T1000 (cell line): ENCODE measurements at regions not wholly inside any gene's neighbourhood (a gene's known extent, or its start where the extent isn't known, plus 50 kb on each side); places are given as distances from the start of the nearest gene placed in this dataset.

Experiments used
- DNase-seq: peaks from one replicate; lab custom pipeline; 2025; ENCODE audit warnings: mixed read lengths; lab: John Stamatoyannopoulos, UW

DNA sequence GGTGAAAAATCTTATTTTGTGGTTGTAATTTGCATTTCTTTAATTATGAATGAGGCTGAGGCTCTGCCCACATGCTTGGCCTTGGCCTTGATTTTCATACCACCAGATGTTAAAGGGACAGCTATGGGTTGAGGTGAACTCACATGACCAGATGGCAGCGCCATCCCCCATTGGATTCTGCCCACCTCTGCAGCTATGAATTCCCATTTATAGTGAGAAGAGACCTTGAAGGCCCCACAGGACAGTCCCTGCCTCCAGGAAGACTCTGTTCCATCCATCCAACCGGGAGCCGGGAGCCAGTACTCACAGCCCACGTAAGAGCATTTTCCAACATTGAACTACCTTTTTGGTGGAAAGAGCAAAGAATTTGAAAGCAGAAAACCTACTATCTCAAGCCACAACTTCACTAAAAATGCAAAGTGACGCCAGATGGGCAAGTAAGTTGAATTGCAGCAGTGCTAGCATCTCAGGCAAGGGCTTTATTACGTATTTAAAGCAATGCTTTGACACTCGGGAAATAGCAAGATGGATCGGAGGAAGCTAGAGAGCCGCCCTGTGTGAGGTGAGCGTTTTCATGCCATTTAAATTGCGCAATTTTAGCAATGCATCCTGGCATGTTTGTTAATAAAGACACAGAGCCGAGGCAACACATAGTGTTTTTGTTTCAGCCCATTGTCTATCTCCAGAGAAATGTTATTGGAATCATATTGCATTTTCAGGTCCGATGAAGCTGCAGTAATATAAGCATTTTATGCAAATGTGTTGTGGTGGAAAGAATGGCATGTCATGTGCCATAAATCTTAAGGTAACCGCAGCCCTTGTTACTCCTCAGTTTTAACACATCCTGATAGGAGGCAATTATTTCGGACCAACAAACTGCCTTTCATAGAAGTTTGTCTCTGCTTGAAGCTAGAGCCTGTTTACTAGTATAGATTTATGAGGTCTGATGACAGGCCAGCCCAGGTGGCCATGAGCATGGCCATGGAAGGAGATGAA is 273.4 kb upstream of the TNRC6C start:
- DNase-seq = no peak

DNA sequence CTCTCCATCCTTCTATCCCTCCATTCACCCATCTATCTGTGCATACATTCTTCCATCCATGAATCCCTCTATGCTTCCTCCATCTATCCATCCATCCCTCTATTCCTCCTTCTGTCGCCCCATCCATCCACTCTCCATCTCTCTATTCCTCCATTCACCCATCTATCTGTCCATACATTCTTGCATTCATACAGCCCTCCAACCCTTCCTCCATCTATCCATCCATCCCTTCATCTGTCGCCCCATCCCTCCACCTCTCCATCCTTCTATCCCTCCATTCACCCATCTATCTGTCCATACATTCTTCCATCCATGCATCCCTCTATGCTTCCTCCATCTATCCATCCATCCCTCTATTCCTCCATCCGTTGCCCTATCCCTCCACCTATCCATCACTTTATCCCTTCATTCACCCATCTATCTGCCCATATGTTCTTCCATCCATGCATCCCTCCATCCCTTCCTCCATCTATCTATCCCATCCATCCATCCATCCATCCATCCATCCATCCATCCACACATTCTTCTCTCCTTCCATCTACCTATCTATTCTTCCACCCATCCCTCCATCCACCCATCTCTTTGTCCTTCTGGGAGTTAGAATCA is 272.5 kb upstream of the TNRC6C start:
- no peak for DNase-seq

- no peak for DNase-seq
Measured at GRCh38 chr17:77686903-77687302, 271.6 kb upstream of the TNRC6C start.

GRCh38 chr17:77687417-77687816 is 271.1 kb upstream of the TNRC6C start:
- DNase-seq = no peak

- DNase-seq = no peak
Measured at GRCh38 chr17:77687921-77688320, 270.6 kb upstream of the TNRC6C start.

DNA sequence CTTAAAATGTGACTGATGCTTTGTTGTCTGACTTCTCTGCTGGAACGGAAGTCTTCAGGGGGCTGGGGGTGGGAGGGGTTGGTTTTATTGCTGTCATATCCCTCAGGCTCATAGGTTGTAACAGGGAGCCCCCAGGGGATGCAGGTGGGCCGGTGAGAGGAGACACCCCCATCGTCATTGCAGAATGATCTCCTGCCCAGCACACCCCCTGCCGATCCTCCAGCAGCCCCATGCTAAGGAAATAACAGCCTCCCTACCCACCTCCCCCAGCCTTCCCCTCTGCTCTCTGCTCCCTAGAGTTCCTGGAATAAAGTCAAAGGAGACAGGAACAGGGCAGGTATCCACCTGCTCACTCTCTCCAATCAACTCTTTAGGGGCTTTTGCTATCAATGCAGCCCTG is 270.1 kb upstream of the TNRC6C start:
- no peak for DNase-seq

DNA sequence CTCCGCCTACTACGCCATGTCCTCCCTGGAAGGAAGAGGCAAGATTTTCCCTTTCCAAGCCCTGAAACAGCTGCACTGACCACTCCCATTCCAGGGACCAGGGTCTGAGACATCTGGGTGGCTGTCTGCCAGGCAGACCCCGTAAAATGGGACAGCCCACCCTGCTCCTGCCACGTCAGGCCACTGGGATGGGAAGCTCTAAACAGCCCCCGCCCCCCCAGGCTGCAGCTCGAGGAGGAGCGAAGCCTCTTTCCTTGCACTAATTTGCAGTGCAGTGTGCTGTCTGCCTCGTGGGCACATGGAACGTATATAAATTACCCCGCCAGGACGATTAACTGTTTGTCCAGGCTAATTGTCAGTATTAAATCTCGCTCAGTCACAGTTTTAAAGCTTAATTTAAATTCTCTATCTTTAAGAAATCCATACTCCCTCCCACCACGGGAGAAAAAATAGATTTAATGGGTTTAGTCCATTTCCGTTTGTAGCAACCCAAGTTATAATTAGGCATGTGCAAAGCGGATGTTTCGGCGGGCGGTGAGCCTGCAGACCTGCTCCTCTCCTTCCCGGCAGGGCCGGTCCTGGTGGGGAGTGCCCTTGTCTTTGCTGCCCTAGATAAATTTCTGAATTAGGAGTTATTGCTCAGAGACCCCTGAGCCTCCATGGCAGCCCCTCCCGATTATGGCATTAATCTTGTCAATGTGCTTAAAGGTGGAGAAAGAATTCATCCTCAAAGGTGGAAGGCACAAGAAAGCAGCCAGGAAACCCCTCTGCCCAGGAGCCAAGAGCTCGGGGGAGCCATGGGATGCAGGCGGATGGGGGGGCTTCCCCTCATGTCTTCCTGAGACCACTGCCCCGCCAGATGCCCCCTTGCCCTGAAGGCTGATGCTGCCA is 268.0 kb upstream of the TNRC6C start:
- no peak for DNase-seq

- DNase-seq = no peak
Measured at GRCh38 chr17:77691216-77692085, 267.1 kb upstream of the TNRC6C start.

DNA sequence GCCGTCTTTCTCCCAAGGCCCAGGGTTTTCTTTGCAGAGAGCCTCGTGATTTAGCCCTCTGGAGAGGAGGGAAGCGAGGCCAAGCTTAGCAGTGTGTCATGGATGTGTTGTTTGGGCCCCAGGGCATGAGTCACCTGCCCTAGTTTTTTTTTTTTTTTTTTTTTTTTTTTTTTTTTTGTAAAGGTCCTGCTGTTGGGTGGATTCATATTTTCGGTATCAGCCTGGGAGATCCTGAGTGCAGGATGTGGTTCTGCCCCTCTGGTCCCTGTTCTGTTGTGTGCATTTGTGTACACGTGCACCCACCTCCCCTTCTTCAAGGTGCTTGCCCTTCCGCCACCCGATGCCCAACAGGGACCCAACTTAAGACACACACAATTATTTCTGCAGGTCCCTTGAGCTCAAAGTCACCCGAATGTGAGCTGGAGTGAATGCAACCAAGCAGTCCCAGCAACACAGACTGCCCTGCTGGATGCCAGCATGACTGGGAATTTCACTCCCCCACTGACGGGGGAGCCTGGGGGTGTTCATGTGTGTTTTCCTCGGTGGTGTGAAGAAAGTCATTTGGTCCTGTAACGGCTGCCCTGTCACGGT is 265.8 kb upstream of the TNRC6C start:
- DNase-seq = no peak

GRCh38 chr17:77693301-77693700 is 265.2 kb upstream of the TNRC6C start:
- DNase-seq = no peak

- no peak for DNase-seq
Measured at GRCh38 chr17:77693776-77694175, 264.7 kb upstream of the TNRC6C start.

GRCh38 chr17:77694391-77695363 is 263.8 kb upstream of the TNRC6C start:
- DNase-seq = no peak

DNA sequence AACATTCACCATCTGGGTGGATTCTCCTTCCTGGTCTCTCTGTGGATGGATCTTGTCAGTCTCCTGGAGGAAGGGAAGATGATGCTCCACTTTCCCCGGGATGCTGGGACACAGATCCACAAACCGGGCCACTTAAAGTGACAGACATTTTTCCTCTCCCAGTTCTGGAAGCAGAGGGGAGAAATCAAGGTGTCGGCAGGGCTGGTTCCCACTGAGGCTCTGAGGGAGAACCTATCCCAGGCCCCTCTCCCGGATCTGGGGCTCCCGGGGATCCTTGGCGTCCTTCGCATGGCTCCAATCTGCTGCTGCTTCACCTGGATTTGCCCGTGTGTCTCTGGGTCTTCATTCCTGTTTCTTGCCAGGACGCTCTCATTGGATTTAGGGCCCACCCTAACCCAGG is 263.1 kb upstream of the TNRC6C start:
- DNase-seq = no peak

DNA sequence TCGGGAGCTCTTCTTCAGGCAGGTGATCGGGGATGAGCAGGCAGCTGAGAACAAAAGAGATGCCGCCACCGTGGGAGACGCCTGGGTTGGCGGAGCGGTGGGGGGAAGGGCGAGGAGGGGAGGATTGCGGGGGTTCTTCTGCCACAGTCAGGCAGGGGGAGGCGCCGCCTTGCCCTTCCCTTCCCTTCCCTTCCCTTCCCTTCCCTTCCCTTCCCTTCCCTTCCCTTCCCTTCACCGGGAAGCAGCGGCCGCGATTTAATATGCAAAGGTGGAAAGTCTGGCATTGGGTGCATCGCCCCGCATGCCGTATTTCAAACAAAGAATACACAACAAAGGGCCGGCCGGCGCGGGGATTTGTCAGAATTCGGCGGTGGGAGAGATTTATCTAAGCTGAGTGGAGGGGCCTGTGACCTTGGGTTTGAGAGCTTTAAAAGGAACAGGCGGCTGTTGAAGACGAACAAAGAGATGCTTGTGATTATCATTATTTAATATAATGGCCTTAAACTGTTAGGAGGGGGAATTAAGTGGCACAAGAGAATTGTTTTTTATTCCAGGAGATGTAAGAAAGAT is 262.3 kb upstream of the TNRC6C start:
- no peak for DNase-seq

DNA sequence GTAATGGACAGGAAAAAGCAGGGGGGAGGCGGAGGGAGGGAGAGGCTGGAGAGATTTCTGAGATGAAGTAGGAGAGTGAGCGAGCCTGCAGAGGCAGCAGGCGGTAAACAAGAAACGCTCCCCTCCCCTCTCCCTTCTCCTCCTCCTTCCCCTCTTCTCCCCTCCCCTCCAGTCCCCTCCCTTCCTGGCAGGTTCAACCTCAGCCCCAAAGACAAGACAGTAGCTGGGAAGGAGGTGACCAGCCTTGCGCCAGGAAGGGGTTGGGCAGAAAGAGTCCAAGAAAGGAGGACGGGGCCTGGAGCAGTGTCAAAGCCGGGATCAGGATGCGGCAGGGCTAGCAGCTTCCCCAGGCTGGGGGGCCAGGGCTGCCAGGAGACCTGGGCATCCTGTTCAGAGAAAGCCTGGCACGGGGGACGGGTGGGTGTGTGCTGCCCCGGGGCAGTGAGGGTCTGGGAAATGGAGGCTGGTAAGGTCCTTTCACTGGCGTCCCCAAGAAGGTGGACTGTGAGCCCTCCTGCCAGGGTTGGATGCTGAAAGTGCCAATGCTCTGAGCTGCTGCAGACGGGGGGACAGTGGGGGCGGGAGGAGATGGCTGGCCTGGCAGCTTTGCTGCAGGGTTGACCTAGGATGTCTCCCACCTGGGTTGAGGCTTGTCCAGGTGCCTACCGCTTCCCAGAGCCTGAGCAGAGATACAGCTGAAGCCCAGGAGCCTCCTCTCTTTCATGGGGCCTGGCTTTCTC is 261.6 kb upstream of the TNRC6C start:
- DNase-seq = no peak

DNA sequence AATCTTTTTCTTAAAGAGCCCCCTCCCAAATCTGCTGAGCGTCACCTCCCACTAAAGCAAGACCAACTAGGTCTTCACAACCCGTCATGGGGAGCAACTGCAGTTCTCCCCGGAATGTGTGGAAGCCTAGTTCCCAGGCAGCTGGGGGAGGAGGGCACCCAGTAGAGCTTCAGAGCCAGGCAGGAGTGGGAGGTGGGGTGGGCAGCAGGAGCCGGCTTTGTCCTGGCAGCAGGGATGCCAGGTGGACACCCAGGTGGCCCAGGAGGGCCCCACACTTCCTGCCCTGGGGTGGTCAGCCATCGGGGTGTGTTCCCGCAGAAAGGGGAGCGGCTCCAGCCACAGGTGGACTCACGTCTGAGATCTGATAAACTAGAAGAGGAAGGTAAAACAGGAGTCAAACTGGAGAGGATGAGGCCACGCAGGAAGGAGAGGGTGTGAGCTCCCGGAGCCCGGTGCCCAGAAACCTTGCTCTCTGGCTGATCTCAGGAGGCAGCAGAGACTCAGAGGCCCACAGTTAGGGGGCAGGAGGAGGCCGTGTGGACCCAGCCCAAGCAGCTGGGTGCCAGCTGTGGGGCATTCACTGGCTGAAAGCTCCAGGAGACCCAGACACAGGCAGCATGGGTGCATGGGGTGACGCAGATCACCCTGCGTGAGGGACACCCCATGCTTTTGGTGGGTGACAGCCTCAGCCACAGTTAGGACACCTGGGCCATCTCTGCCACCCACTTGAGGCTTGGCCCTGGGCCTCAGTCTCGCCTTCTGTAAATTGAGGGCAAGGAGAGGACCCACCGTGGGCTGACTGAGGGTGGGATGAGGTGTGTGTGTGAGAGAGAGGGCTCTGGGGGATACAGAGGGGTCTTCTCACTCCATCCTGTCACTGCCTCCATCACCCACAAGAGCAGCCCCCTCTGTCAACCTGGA is 260.8 kb upstream of the TNRC6C start:
- no peak for DNase-seq

- DNase-seq = no peak
Measured at GRCh38 chr17:77698903-77699623, 259.4 kb upstream of the TNRC6C start.
